K562 (cell line): ENCODE measurements at regions not wholly inside any gene's neighbourhood (a gene's known extent, or its start where the extent isn't known, plus 50 kb on each side); places are given as distances from the start of the nearest gene placed in this dataset.

Source experiments
- ATAC-seq: fragments of 200-7000 bp; cut with Tn5 transposase; 3 replicates; pipeline ENCODE4 v1.9.1; 2020; ENCODE audit warnings: moderate library complexity
- BruUV-seq: library from RNA; stranded (reverse); fragments of 400-500 nt; replicated peaks from 2 replicates; lab custom pipeline; 2021; lab: Mats Ljungman, UMichigan
- CTCF ChIA-PET: fragments of 300-600 bp; formaldehyde crosslinking; extraction: SDS; loops from one replicate; lab custom pipeline; 2021; ENCODE audit warnings: low intra/inter-chr PET ratio; lab: Yijun Ruan, JAX
- POLR2A ChIA-PET: fragments of 300-600, 350-650 bp; sonication (Branson Sonifier 250); formaldehyde crosslinking; extraction: SDS; loops from one replicate; lab custom pipeline; 2021; ENCODE audit warnings: antibody characterized with exemption, inconsistent platforms; lab: Yijun Ruan, JAX
- DNase-seq, 4 experiments: peaks; one replicate each; pipeline versions ENCODE4 v3.0.0 to v3.0.0-alpha.2; 2011 to 2018; ENCODE audit warnings: low spot score in 3 of 4, mixed read lengths in 3 of 4; ENCODE audit errors: extremely low read depth in 1 of 4
- FAIRE-seq: peaks from 2 replicates; lab custom pipeline; 2011; peaks lifted over from hg19 to GRCh38; lab: Jason Lieb, UNC
- H2AFZ ChIP-seq: 2 replicates; pipeline ENCODE4 v1.6.0; 2011; ENCODE audit warnings: low read depth, low read length, control low read depth, inconsistent platforms
- H3K27ac ChIP-seq: fragments of 200-600 bp; 3 replicates; pipeline ENCODE4 v1.8.0; 2011; ENCODE audit warnings: low read depth, mild to moderate bottlenecking, control low read depth, inconsistent platforms, low read length, moderate library complexity, mixed read lengths; ENCODE audit errors: extremely low read depth
- H3K27me3 ChIP-seq, 2 experiments: fragments of 300-600 bp in 1 of 2; 2 replicates in 1 of 2; 3 replicates in 1 of 2; pipeline versions ENCODE4 v1.6.0 to v1.8.0; 2011; ENCODE audit warnings: inconsistent platforms in 2 of 2, low read length in 2 of 2, mild to moderate bottlenecking in 1 of 2, mixed read lengths in 1 of 2, moderate library complexity in 1 of 2; ENCODE audit not compliant: control insufficient read depth in 2 of 2, insufficient read depth in 2 of 2
- H3K36me3 ChIP-seq: fragments of 300-600 bp; 3 replicates; pipeline ENCODE4 v1.8.0; 2011; ENCODE audit warnings: mild to moderate bottlenecking, low read length, inconsistent platforms; ENCODE audit not compliant: control insufficient read depth, insufficient read depth
- H3K4me1 ChIP-seq, 2 experiments: fragments of 200-600 bp in 1 of 2; replicated peaks in 1 of 2; 2 replicates in 1 of 2; 3 replicates in 1 of 2; pipeline versions ENCODE4 v1.5.1 to v1.8.0; 2011; ENCODE audit warnings: inconsistent platforms in 2 of 2, low read length in 2 of 2, mild to moderate bottlenecking in 1 of 2, mixed read lengths in 1 of 2, moderate library complexity in 1 of 2; ENCODE audit not compliant: control insufficient read depth in 2 of 2, insufficient read depth in 2 of 2
- H3K4me2 ChIP-seq: 2 replicates; pipeline ENCODE4 v1.6.1; 2011; ENCODE audit warnings: low read length, control low read depth, inconsistent platforms, mixed read lengths; ENCODE audit not compliant: insufficient read depth
- H3K4me3 ChIP-seq: fragments of 200-600 bp; sonication (generic), shearing (Covaris generic); 2 replicates; pipeline ENCODE4 v1.5.1; 2016; ENCODE audit warnings: control low read depth, inconsistent platforms
- H3K79me2 ChIP-seq: fragments of 200-600 bp; 3 replicates; pipeline ENCODE4 v1.8.0; 2011; ENCODE audit warnings: low read length, inconsistent platforms; ENCODE audit not compliant: control insufficient read depth, insufficient read depth
- H3K9ac ChIP-seq, 2 experiments: 2 replicates each; pipeline versions ENCODE4 v1.6.0 to v1.6.1; 2011; ENCODE audit warnings: low read depth in 2 of 2, low read length in 2 of 2, control low read depth in 1 of 2, inconsistent platforms in 1 of 2, mild to moderate bottlenecking in 1 of 2, mixed read lengths in 1 of 2; ENCODE audit not compliant: insufficient read depth in 1 of 2
- H3K9me1 ChIP-seq: one replicate; pipeline ENCODE4 v1.6.0; 2011; ENCODE audit warnings: inconsistent platforms, mild to moderate bottlenecking, low read length, moderate library complexity; ENCODE audit not compliant: control insufficient read depth, insufficient read depth
- H3K9me3 ChIP-seq: replicated peaks from 2 replicates; pipeline ENCODE4 v1.5.1; 2011; ENCODE audit warnings: low read depth, low read length, inconsistent platforms; ENCODE audit not compliant: control insufficient read depth, insufficient read depth
- H4K20me1 ChIP-seq: replicated peaks from 2 replicates; pipeline ENCODE4 v1.6.1; 2011; ENCODE audit warnings: low read length, inconsistent platforms, mixed read lengths; ENCODE audit not compliant: control insufficient read depth, insufficient read depth
- CTCF ChIP-seq, 3 experiments: IDR thresholded peaks in 2 of 3; conservative IDR thresholded peaks in 1 of 3; 2 replicates each; pipeline ENCODE4 v1.5.1; 2011 to 2012; ENCODE audit warnings: low read length in 3 of 3, mild to moderate bottlenecking in 3 of 3, control low read depth in 2 of 3, improper control_type of control experiment in 1 of 3, inconsistent platforms in 1 of 3, low read depth in 1 of 3, mixed read lengths in 1 of 3, moderate library complexity in 1 of 3; ENCODE audit not compliant: insufficient read depth in 2 of 3
- E2F5 ChIP-seq: sonication (generic); formaldehyde crosslinking; IDR thresholded peaks from 2 replicates; pipeline ENCODE4 v1.8.0; 2022; ENCODE audit warnings: mild to moderate bottlenecking, missing genetic modification reagents
- HDGF ChIP-seq: fragments of 450-650 bp; IDR thresholded peaks from 2 replicates; pipeline ENCODE4 v1.6.1; 2016
- IRF2 ChIP-seq: sonication (generic); formaldehyde crosslinking; IDR thresholded peaks from 2 replicates; pipeline ENCODE4 v1.8.1; 2022; ENCODE audit warnings: mild to moderate bottlenecking, missing genetic modification reagents
- THAP12 ChIP-seq: fragments of 250-450 bp; sonication (Bioruptor Pico); IDR thresholded peaks from 2 replicates; pipeline ENCODE4 v1.9.0; 2021; ENCODE audit warnings: mild to moderate bottlenecking, inconsistent platforms
- U2AF2 ChIP-seq: fragments of 200-400 bp; formaldehyde crosslinking; optimal IDR thresholded peaks from 2 replicates; pipeline ENCODE3; 2017; ENCODE audit warnings: low read depth, mild to moderate bottlenecking, low read length
- WGBS: fragments of 100-300 bp; shearing (Covaris generic); methylation state at CpG from one replicate; pipeline ENCODE4 v1.1.6; 2016; ENCODE audit warnings: low coverage, mixed read lengths; ENCODE audit not compliant: insufficient coverage; ENCODE audit errors: missing lambda C conversion rate; 5-methylcytosine and 5-hydroxymethylcytosine counted together
- in situ Hi-C: fragments of 300-500 bp; cut with MboI; formaldehyde crosslinking; loops from 4 replicates; pipeline ENCODE4 v1.15.0; 2018; ENCODE audit warnings: inconsistent platforms, mixed read lengths
- intact Hi-C: fragments of 100-400 bp; cut with micrococcal nuclease; formaldehyde crosslinking; loops from 2 replicates; pipeline ENCODE4 v1.14.2; 2022

GRCh38 chr2:234415706-234416105 is 81.2 kb downstream of the ARL4C start:
- DNase-seq (no peak), ATAC-seq (no peak), FAIRE-seq (no peak)
- intact Hi-C loops (no loop called here), in situ Hi-C loops (no loop called here)
- H2AFZ ChIP-seq = no peak overlapping the region
- H3K4me2 ChIP-seq = no peak overlapping the region
- POLR2A ChIA-PET = no interaction called here
- H3K79me2 ChIP-seq = no peaks in the 10 kb centered on the region
- H3K27me3 ChIP-seq = no peaks in the 10 kb centered on the region
- no peak overlapping the region for H3K9ac ChIP-seq
- no peaks in the 10 kb centered on the region for H3K4me1 ChIP-seq
- H4K20me1 ChIP-seq = no peaks in the 10 kb centered on the region
- TF ChIP-seq IRF2 (CRISPR knock-in tag) (no peak), E2F5 (no peak), U2AF2 (no peak), HDGF (no peak), THAP12 (CRISPR knock-in tag) (no peak), CTCF (IDR thresholded peaks at IDR 0.05 in 2 of 3, conservative IDR thresholded peaks at IDR 0.05 in 1 of 3; ENCODE audit: insufficient read depth in 2 of 3, low read depth in 1 of 3, low read length in 3 of 3) (no peak)
- H3K9me1 ChIP-seq = no peaks in the 10 kb centered on the region
- no peaks in the 10 kb centered on the region for H3K9me3 ChIP-seq
- CTCF ChIA-PET = no interaction called here
- BruUV-seq = no TSS peak
- no peak overlapping the region for H3K4me3 ChIP-seq
- no peaks in the 10 kb centered on the region for H3K36me3 ChIP-seq
- no peak overlapping the region for H3K27ac ChIP-seq
- WGBS = 0% methylated on average over 3 of the region's 4 CpGs
